H1 (cell line): ENCODE measurements at regions not wholly inside any gene's neighbourhood (a gene's known extent, or its start where the extent isn't known, plus 50 kb on each side); places are given as distances from the start of the nearest gene placed in this dataset.
A peak's percentile ranks its signal among the peaks of the same experiment; 100 is the strongest.

ENCODE experiments used
- CTCF ChIA-PET: fragments of 300-600 bp; sonication (Branson Sonifier 250); formaldehyde crosslinking; loops from one replicate; lab custom pipeline; 2021; ENCODE audit not compliant: partially characterized antibody; lab: Charles Lee
- POLR2A ChIA-PET: fragments of 300-600 bp; sonication (Branson Sonifier 250); formaldehyde crosslinking; loops from one replicate; lab custom pipeline; 2021; ENCODE audit warnings: inconsistent platforms; ENCODE audit not compliant: partially characterized antibody; lab: Charles Lee
- DNase-seq, 2 experiments: peaks; one replicate each; pipeline versions ENCODE4 v3.0.0 to v3.0.0-alpha.2; 2010 to 2022; ENCODE audit warnings: low spot score in 2 of 2, low read depth in 1 of 2, mixed read lengths in 1 of 2
- FAIRE-seq: peaks from 2 replicates; lab custom pipeline; 2011; peaks lifted over from hg19 to GRCh38; lab: Jason Lieb, UNC
- H2AFZ ChIP-seq: 2 replicates; pipeline ENCODE4 v1.8.1; 2012; ENCODE audit warnings: low read length, inconsistent platforms
- H2AK5ac ChIP-seq: 2 replicates; pipeline ENCODE4 v1.6.1; 2013; ENCODE audit warnings: low read depth, low read length
- H2BK120ac ChIP-seq: replicated peaks from 2 replicates; pipeline ENCODE3; 2013; ENCODE audit warnings: low read depth, low read length, inconsistent platforms
- H2BK12ac ChIP-seq: 2 replicates; pipeline ENCODE4 v1.6.1; 2013; ENCODE audit warnings: low read depth, low read length
- H2BK15ac ChIP-seq: 2 replicates; pipeline ENCODE4 v1.6.1; 2013; ENCODE audit warnings: low read length
- H2BK20ac ChIP-seq: 2 replicates; pipeline ENCODE4 v1.6.1; 2013; ENCODE audit warnings: low read length
- H2BK5ac ChIP-seq: 2 replicates; pipeline ENCODE4 v1.6.1; 2013; ENCODE audit warnings: low read depth, low read length
- H3K14ac ChIP-seq: 2 replicates; pipeline ENCODE4 v1.6.1; 2013; ENCODE audit warnings: inconsistent platforms; ENCODE audit not compliant: insufficient read length
- H3K18ac ChIP-seq: 2 replicates; pipeline ENCODE4 v1.6.1; 2013; ENCODE audit warnings: low read length; ENCODE audit errors: extremely low read depth
- H3K23ac ChIP-seq: 2 replicates; pipeline ENCODE4 v1.6.1; 2013; ENCODE audit warnings: inconsistent platforms; ENCODE audit not compliant: insufficient read length
- H3K23me2 ChIP-seq: 2 replicates; pipeline ENCODE4 v1.6.1; 2013; ENCODE audit warnings: low read depth, low read length
- H3K27ac ChIP-seq: 2 replicates; pipeline ENCODE4 v1.6.1; 2011; ENCODE audit warnings: low read depth, low read length, inconsistent platforms
- H3K27me3 ChIP-seq, 4 experiments: replicated peaks in 1 of 4; 1 replicate in 1 of 4; 2 replicates in 3 of 4; pipeline versions ENCODE4 v1.6.1 to v1.8.1; 2011 to 2013; ENCODE audit warnings: low read length in 3 of 4, mild to moderate bottlenecking in 3 of 4, inconsistent platforms in 2 of 4, mixed read lengths in 2 of 4, moderate library complexity in 1 of 4; ENCODE audit not compliant: control insufficient read depth in 3 of 4, insufficient read depth in 3 of 4; ENCODE audit errors: extremely low read depth in 1 of 4
- H3K36me3 ChIP-seq, 4 experiments: 2 replicates each; pipeline versions ENCODE4 v1.6.1 to v1.8.1; 2011 to 2013; ENCODE audit warnings: mild to moderate bottlenecking in 4 of 4, low read length in 3 of 4, moderate library complexity in 2 of 4, control low read depth in 1 of 4, inconsistent platforms in 1 of 4; ENCODE audit not compliant: insufficient read depth in 4 of 4, control insufficient read depth in 2 of 4
- H3K4ac ChIP-seq: replicated peaks from 2 replicates; pipeline ENCODE3; 2013; ENCODE audit warnings: low read length, low read depth, mixed read lengths, inconsistent platforms; ENCODE audit not compliant: insufficient read length
- H3K4me1 ChIP-seq, 4 experiments: replicated peaks in 1 of 4; 1 replicate in 1 of 4; 2 replicates in 3 of 4; pipeline versions ENCODE4 v1.6.1 to v1.8.1; 2011 to 2013; ENCODE audit warnings: low read length in 3 of 4, inconsistent platforms in 2 of 4, mixed read lengths in 1 of 4; ENCODE audit not compliant: insufficient read depth in 4 of 4, control insufficient read depth in 3 of 4
- H3K4me2 ChIP-seq, 2 experiments: 2 replicates each; pipeline versions ENCODE4 v1.6.1 to v1.8.1; 2011 to 2013; ENCODE audit warnings: low read depth in 2 of 2, low read length in 2 of 2, control low read depth in 1 of 2, inconsistent platforms in 1 of 2, mild to moderate bottlenecking in 1 of 2; ENCODE audit not compliant: insufficient read depth in 1 of 2
- H3K4me3 ChIP-seq, 4 experiments: fragments of 200-600, 300-600 bp in 1 of 4; sonication (generic), shearing (Covaris generic), sonication (Bioruptor Twin) in 1 of 4; 2 replicates each; pipeline versions ENCODE4 v1.5.1 to v1.8.1; 2011 to 2016; ENCODE audit warnings: low read length in 4 of 4, low read depth in 3 of 4, control low read depth in 2 of 4, inconsistent platforms in 2 of 4, mild to moderate bottlenecking in 2 of 4, mixed read lengths in 1 of 4, moderate library complexity in 1 of 4; ENCODE audit not compliant: insufficient read depth in 2 of 4; ENCODE audit errors: extremely low read depth in 1 of 4
- H3K56ac ChIP-seq: replicated peaks from 2 replicates; pipeline ENCODE3; 2013; ENCODE audit warnings: low read depth, mild to moderate bottlenecking, mixed read lengths, low read length, inconsistent platforms; ENCODE audit not compliant: insufficient read length
- H3K79me1 ChIP-seq: 2 replicates; pipeline ENCODE4 v1.6.1; 2013; ENCODE audit warnings: low read depth, low read length, control low read depth
- H3K79me2 ChIP-seq, 2 experiments: 2 replicates each; pipeline versions ENCODE4 v1.6.1 to v1.8.1; 2012 to 2013; ENCODE audit warnings: low read length in 2 of 2, mild to moderate bottlenecking in 2 of 2, inconsistent platforms in 1 of 2; ENCODE audit not compliant: insufficient read depth in 2 of 2, control insufficient read depth in 1 of 2
- H3K9ac ChIP-seq, 4 experiments: replicated peaks in 1 of 4; 1 replicate in 1 of 4; 2 replicates in 3 of 4; pipeline versions ENCODE4 v1.6.1 to v1.8.1; 2011 to 2013; ENCODE audit warnings: low read depth in 3 of 4, low read length in 3 of 4, control low read depth in 2 of 4, mild to moderate bottlenecking in 2 of 4, moderate library complexity in 2 of 4, inconsistent platforms in 1 of 4; ENCODE audit errors: extremely low read depth in 1 of 4
- H3K9me3 ChIP-seq, 2 experiments: 2 replicates each; pipeline versions ENCODE4 v1.6.1 to v1.8.1; 2012 to 2013; ENCODE audit warnings: mild to moderate bottlenecking in 2 of 2, moderate library complexity in 2 of 2, control low read depth in 1 of 2, inconsistent platforms in 1 of 2, low read depth in 1 of 2, low read length in 1 of 2, mixed read lengths in 1 of 2; ENCODE audit not compliant: insufficient read depth in 2 of 2
- H4K20me1 ChIP-seq, 2 experiments: replicated peaks in 1 of 2; 2 replicates each; pipeline versions ENCODE3 to v1.8.1; 2011 to 2013; ENCODE audit warnings: inconsistent platforms in 2 of 2, low read length in 2 of 2, mild to moderate bottlenecking in 1 of 2; ENCODE audit not compliant: insufficient read depth in 2 of 2, control insufficient read depth in 1 of 2
- H4K5ac ChIP-seq: 2 replicates; pipeline ENCODE4 v1.6.1; 2013; ENCODE audit warnings: low read length, low read depth, mixed read lengths, inconsistent platforms; ENCODE audit not compliant: insufficient read length
- H4K8ac ChIP-seq: 2 replicates; pipeline ENCODE4 v1.8.0; 2013; ENCODE audit warnings: mild to moderate bottlenecking, moderate library complexity, low read length, inconsistent platforms; ENCODE audit not compliant: insufficient read depth; ENCODE audit errors: extremely low read depth
- H4K91ac ChIP-seq: replicated peaks from 2 replicates; pipeline ENCODE3; 2013; ENCODE audit warnings: low read length, mixed read lengths, inconsistent platforms; ENCODE audit not compliant: insufficient read length
- EP300 ChIP-seq, 2 experiments: IDR thresholded peaks; 1 replicate in 1 of 2; 2 replicates in 1 of 2; pipeline ENCODE4 v1.6.1; 2011 to 2012; ENCODE audit warnings: low read depth in 2 of 2, low read length in 2 of 2, mild to moderate bottlenecking in 2 of 2, borderline replicate concordance in 1 of 2, inconsistent platforms in 1 of 2, moderate library complexity in 1 of 2
- NANOG ChIP-seq: IDR thresholded peaks from 2 replicates; pipeline ENCODE4 v1.6.1; 2011; ENCODE audit warnings: low read length, low read depth, mild to moderate bottlenecking, inconsistent platforms; ENCODE audit not compliant: insufficient read depth, poor library complexity, severe bottlenecking
- SP1 ChIP-seq: IDR thresholded peaks from 2 replicates; pipeline ENCODE4 v1.6.1; 2011; ENCODE audit warnings: low read depth, low read length
- TEAD4 ChIP-seq: IDR thresholded peaks from 2 replicates; pipeline ENCODE4 v1.6.1; 2012; ENCODE audit warnings: low read depth, low read length, inconsistent platforms, mixed read lengths
- WGBS, 2 experiments: shearing (Covaris generic) in 1 of 2; methylation state at CpG; one replicate each; pipeline versions ENCODE4 v1.1.6 to v1.1.7; 2013 to 2015; ENCODE audit warnings: low lambda C conversion rate in 2 of 2, mixed read lengths in 2 of 2, inconsistent platforms in 1 of 2, low coverage in 1 of 2, missing lambda C conversion rate in 1 of 2; ENCODE audit not compliant: insufficient replicate concordance in 2 of 2, insufficient coverage in 1 of 2, insufficient read length in 1 of 2; ENCODE audit errors: extremely low coverage in 1 of 2, missing lambda C conversion rate in 1 of 2; 5-methylcytosine and 5-hydroxymethylcytosine counted together

DNA sequence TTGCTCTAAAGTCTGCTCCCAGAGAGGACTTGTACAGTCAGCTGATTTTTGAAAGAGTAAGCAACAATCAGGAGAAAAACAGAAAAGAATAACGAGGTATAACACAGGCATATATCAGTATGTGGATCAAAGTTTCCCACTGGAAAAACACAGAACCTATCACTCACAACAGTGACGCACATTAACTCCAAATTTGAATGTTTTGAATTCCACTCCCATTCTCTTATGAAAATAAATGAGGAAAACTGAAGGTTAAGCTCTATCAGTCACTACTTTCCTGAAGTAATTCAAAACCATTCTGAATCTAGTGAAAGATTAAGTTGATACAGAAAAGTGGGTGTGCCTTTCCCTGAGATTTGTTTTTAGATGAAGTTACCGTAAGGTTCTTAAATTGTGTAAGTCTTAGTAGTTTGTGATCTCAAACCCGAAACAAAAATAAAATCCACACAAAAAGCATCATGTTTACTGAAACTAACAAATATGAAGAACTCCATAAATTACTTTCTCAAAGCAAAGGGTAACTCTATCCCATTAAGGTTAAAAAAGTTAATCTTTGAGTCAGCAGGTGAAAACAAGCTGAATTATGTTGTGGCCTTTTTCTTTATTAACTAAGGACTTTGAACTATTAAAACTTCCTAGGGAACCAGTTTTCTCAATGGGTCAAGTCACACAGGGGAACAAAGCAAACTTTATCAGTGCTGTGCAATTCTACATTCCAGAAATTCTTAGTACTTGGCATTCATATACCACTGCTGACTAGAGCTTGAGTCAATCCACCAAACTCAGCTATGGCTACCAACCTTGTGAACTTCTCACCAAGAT lies 115.7 kb downstream of the OGFRL1 start:
- H2BK15ac ChIP-seq = no peak overlapping the region
- H3K56ac ChIP-seq = no peak overlapping the region
- H3K36me3 ChIP-seq = no peaks in the 10 kb centered on the region
- no peak overlapping the region for H3K9ac ChIP-seq
- no peak overlapping the region for H2BK20ac ChIP-seq
- H3K23ac ChIP-seq = no peak overlapping the region
- no peaks in the 10 kb centered on the region for H3K79me2 ChIP-seq
- TF ChIP-seq SP1 (peak; percentile 25; the same call in 1 of the 2 replicates), EP300 (IDR thresholded peaks at IDR 0.05; ENCODE audit: borderline replicate concordance in 1 of 2, low read depth in 2 of 2, low read length in 2 of 2) (no peak), TEAD4 (peak; percentile 77), NANOG (peak; percentile 19)
- POLR2A ChIA-PET = interaction anchor here (1.1 kb wide), 1 partner anchor 37 kb away, joined by 3 read pairs; no protein-coding TSS in a partner anchor
- H3K18ac ChIP-seq = no peak overlapping the region
- FAIRE-seq = no peak
- H2BK120ac ChIP-seq = no peak overlapping the region
- no peak overlapping the region for H2BK12ac ChIP-seq
- no peaks in the 10 kb centered on the region for H3K79me1 ChIP-seq
- H3K4me1 ChIP-seq = peaks cover 0 to 9% (median 5%) of the 10 kb centered on the region in 4 experiments; a peak in 4 of 7 replicates
- CTCF ChIA-PET = interaction anchor here (0.6 kb wide), 3 partner anchors 15 to 1660 kb away, joined by 3 read pairs; no protein-coding TSS in a partner anchor
- H2BK5ac ChIP-seq = no peak overlapping the region
- no peak overlapping the region for H4K91ac ChIP-seq
- no peaks in the 10 kb centered on the region for H3K23me2 ChIP-seq
- no peak overlapping the region for H4K5ac ChIP-seq
- no peak overlapping the region for H2AFZ ChIP-seq
- no peak overlapping the region for H3K14ac ChIP-seq
- WGBS, 2 experiments = 79% methylated on average over 4 of the region's 4 CpGs; no CpG with 5 or more reads in 1 of the 2 experiments
- DNase-seq = no peak
- peak overlapping the region in 1 of 4 experiments; percentile 7; a peak in 1 of 8 replicates for H3K4me3 ChIP-seq
- H4K20me1 ChIP-seq = no peaks in the 10 kb centered on the region
- 0 out of 4 replicates have a peak overlapping the region, but pooled peaks of 1 of the 2 experiments have one; percentile 34 for H3K4me2 ChIP-seq
- H4K8ac ChIP-seq = no peak overlapping the region
- H3K27me3 ChIP-seq = peaks cover 0 to 2% (median 0%) of the 10 kb centered on the region in 4 experiments; a peak in 1 of 7 replicates
- no peak overlapping the region for H2AK5ac ChIP-seq
- no peak overlapping the region for H3K4ac ChIP-seq
- H3K9me3 ChIP-seq = no peaks in the 10 kb centered on the region
- H3K27ac ChIP-seq = no peak overlapping the region
